ENCODE measurements at regions not wholly inside any gene's neighbourhood (a gene's known extent, or its start where the extent isn't known, plus 50 kb on each side); places are given as distances from the start of the nearest gene placed in this dataset.

DNA sequence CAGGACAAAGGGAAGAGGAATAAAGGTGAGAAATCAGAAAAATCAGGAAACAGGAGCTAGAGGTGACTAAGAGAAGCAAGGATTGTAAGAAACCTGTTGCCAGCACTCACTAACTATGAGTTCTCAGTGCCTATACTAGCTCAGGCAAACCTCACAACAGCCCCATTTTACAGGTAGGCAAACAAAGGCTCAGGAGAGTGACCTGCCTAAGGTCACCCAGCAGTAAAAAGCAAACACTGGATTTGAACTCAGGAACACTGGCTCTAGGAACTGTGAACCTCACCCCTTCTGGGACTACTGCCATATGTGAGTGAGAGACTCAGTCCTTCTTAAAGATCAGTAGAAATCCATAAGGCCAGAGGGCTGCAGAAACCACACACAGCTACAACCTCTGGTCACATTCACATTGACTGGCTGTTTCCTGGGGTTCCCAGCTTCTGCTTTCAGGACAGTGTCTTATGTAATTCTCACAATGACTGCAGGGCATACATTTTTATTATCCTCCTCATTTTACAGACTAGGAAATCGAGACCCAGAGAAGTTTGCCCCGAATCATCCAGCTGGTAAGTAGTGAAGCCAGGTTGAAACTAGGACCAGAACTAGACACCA is 80.7 kb upstream of the MAFB start:
- H3K4me3 ChIP-seq (ENCODE audit: insufficient read depth in 1 of 2, low read depth in 1 of 2, low read length in 2 of 2) = no peak overlapping the region
- DNase-seq = no peak
- H2AFZ ChIP-seq (ENCODE audit: low read depth, low read length) = no peak overlapping the region
- no peak overlapping the region for H3K18ac ChIP-seq (ENCODE audit: low read depth in 1 of 2, low read length in 2 of 2)
- H3K4me2 ChIP-seq (ENCODE audit: low read length, poor library complexity, severe bottlenecking) = no peak overlapping the region
- H3K9me3 ChIP-seq (ENCODE audit: control insufficient read depth, low read length) = no peaks in the 10 kb centered on the region
- H3K27me3 ChIP-seq (ENCODE audit: control insufficient read depth in 1 of 2, insufficient read depth in 1 of 2, low read length in 2 of 2) = peaks cover 5 to 17% of the 10 kb centered on the region in 2 experiments
- H2BK15ac ChIP-seq (ENCODE audit: low read depth, poor library complexity, severe bottlenecking) = no peak overlapping the region
- H3K9ac ChIP-seq (ENCODE audit: low read length) = no peak overlapping the region
- H3K4me1 ChIP-seq (ENCODE audit: control insufficient read depth, insufficient read depth, low read depth, low read length) = no peaks in the 10 kb centered on the region
- H3K36me3 ChIP-seq (ENCODE audit: control insufficient read depth in 1 of 2, insufficient read depth in 2 of 2, low read depth in 1 of 2, low read length in 2 of 2) = no peaks in the 10 kb centered on the region
- H3K27ac ChIP-seq (ENCODE audit: low read length, poor library complexity, severe bottlenecking) = no peak overlapping the region
- H3K79me1 ChIP-seq (replicated peaks; ENCODE audit: low read length, poor library complexity, severe bottlenecking) = no peaks in the 10 kb centered on the region
- 92% methylated on average over 2 of the region's 2 CpGs for WGBS
- no peak overlapping the region for H2BK5ac ChIP-seq (ENCODE audit: low read depth, low read length, poor library complexity, severe bottlenecking)
- H3K23ac ChIP-seq (ENCODE audit: low read length in 2 of 2) = no peak overlapping the region
- no peak overlapping the region for H2BK12ac ChIP-seq (ENCODE audit: low read length in 2 of 2)
- H2BK120ac ChIP-seq (ENCODE audit: low read depth, low read length) = no peak overlapping the region
- H4K91ac ChIP-seq (ENCODE audit: low read length) = no peak overlapping the region
- no peak overlapping the region for H2AK5ac ChIP-seq (ENCODE audit: low read length, severe bottlenecking)
- H3K4ac ChIP-seq (ENCODE audit: low read depth in 1 of 2, low read length in 2 of 2) = no peak overlapping the region
- no peak overlapping the region for H3K14ac ChIP-seq (ENCODE audit: low read length in 2 of 2)
- no peak overlapping the region for H4K8ac ChIP-seq (ENCODE audit: low read length)

DNA sequence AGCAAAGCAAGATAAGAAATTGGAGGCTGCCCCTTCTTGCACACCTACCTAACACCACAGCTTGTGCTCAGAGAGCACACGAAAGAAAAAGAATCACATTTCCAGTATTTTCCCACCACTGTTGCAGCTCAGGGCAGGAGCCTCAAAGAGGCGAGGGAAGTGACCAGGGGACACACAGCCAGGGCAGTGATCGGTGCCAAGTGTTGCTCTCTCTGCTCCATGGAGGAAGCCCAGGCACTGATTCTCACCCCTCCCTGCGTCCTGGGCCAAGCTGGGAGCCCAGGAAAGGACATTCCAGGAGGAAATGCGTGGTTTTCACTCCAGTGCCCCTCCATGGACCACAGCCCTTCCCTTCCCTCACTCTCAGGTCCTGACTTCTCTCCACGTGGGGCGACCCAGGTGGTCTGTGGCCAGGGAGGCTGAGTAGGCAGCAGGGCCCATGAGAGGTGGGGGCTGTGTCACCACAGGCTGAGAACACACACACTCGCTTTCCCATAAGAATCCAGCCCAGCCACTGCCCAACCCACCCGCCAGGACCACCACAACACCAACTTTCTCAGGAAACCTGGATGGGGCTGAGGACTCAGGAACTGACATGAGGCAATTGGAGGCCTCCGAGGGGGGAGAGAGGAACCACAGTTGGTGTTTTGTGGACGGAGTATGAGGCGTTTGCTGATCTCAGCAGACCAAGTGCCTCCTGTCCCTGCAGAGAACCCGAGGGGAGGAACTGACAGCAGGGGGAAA is 81.7 kb upstream of the MAFB start:
- no peaks in the 10 kb centered on the region for H3K79me1 ChIP-seq (replicated peaks; ENCODE audit: low read length, poor library complexity, severe bottlenecking)
- no peak overlapping the region for H3K9ac ChIP-seq (ENCODE audit: low read length)
- H3K4me1 ChIP-seq (ENCODE audit: control insufficient read depth, insufficient read depth, low read depth, low read length) = no peaks in the 10 kb centered on the region
- no peak overlapping the region for H2BK12ac ChIP-seq (ENCODE audit: low read length in 2 of 2)
- H3K9me3 ChIP-seq (ENCODE audit: control insufficient read depth, low read length) = no peaks in the 10 kb centered on the region
- H3K4me2 ChIP-seq (ENCODE audit: low read length, poor library complexity, severe bottlenecking) = no peak overlapping the region
- no peak overlapping the region for H3K14ac ChIP-seq (ENCODE audit: low read length in 2 of 2)
- no peak overlapping the region for H3K4me3 ChIP-seq (ENCODE audit: insufficient read depth in 1 of 2, low read depth in 1 of 2, low read length in 2 of 2)
- no peak overlapping the region for H2BK120ac ChIP-seq (ENCODE audit: low read depth, low read length)
- H3K18ac ChIP-seq (ENCODE audit: low read depth in 1 of 2, low read length in 2 of 2) = no peak overlapping the region
- no peak overlapping the region for H2BK5ac ChIP-seq (ENCODE audit: low read depth, low read length, poor library complexity, severe bottlenecking)
- DNase-seq = no peak
- peaks cover 5 to 17% of the 10 kb centered on the region in 2 experiments for H3K27me3 ChIP-seq (ENCODE audit: control insufficient read depth in 1 of 2, insufficient read depth in 1 of 2, low read length in 2 of 2)
- no peak overlapping the region for H4K8ac ChIP-seq (ENCODE audit: low read length)
- no peak overlapping the region for H3K4ac ChIP-seq (ENCODE audit: low read depth in 1 of 2, low read length in 2 of 2)
- no peak overlapping the region for H2AK5ac ChIP-seq (ENCODE audit: low read length, severe bottlenecking)
- no peak overlapping the region for H4K91ac ChIP-seq (ENCODE audit: low read length)
- no peak overlapping the region for H2BK15ac ChIP-seq (ENCODE audit: low read depth, poor library complexity, severe bottlenecking)
- H3K27ac ChIP-seq (ENCODE audit: low read length, poor library complexity, severe bottlenecking) = no peak overlapping the region
- WGBS = 82% methylated on average over 8 of the region's 13 CpGs
- H3K23ac ChIP-seq (ENCODE audit: low read length in 2 of 2) = no peak overlapping the region
- no peak overlapping the region for H2AFZ ChIP-seq (ENCODE audit: low read depth, low read length)
- H3K36me3 ChIP-seq (ENCODE audit: control insufficient read depth in 1 of 2, insufficient read depth in 2 of 2, low read depth in 1 of 2, low read length in 2 of 2) = no peaks in the 10 kb centered on the region

DNA sequence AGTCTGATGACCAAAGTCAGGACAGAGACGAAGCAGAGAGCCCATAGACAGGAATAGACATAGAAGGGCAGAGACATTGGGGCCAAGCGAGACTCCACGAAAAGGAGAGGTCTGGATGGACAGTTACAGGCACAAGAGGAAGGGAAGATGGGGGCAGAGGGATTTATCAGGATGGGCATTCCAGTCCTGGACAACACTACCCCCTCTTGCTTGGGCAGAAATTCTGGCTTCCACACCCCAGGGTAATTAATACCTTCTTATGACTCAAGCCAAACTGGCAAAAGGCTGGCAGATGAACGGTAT is 82.2 kb upstream of the MAFB start:
- Histone ChIP-seq H3K79me1 (replicated peaks; ENCODE audit: low read length, poor library complexity, severe bottlenecking) (no peaks in the 10 kb centered on the region), H2AK5ac (ENCODE audit: low read length, severe bottlenecking) (no peak overlapping the region), H3K14ac (ENCODE audit: low read length in 2 of 2) (no peak overlapping the region), H2BK120ac (ENCODE audit: low read depth, low read length) (no peak overlapping the region), H3K4me3 (ENCODE audit: insufficient read depth in 1 of 2, low read depth in 1 of 2, low read length in 2 of 2) (no peak overlapping the region), H3K9ac (ENCODE audit: low read length) (no peak overlapping the region), H3K4me1 (ENCODE audit: control insufficient read depth, insufficient read depth, low read depth, low read length) (no peaks in the 10 kb centered on the region), H3K4me2 (ENCODE audit: low read length, poor library complexity, severe bottlenecking) (no peak overlapping the region), H3K27ac (ENCODE audit: low read length, poor library complexity, severe bottlenecking) (no peak overlapping the region), H4K8ac (ENCODE audit: low read length) (no peak overlapping the region), H3K9me3 (ENCODE audit: control insufficient read depth, low read length) (no peaks in the 10 kb centered on the region), H2BK12ac (ENCODE audit: low read length in 2 of 2) (no peak overlapping the region), H3K4ac (ENCODE audit: low read depth in 1 of 2, low read length in 2 of 2) (no peak overlapping the region), H2AFZ (ENCODE audit: low read depth, low read length) (no peak overlapping the region), H2BK5ac (ENCODE audit: low read depth, low read length, poor library complexity, severe bottlenecking) (no peak overlapping the region), H2BK15ac (ENCODE audit: low read depth, poor library complexity, severe bottlenecking) (no peak overlapping the region), H3K27me3 (ENCODE audit: control insufficient read depth in 1 of 2, insufficient read depth in 1 of 2, low read length in 2 of 2) (peaks cover 5 to 17% of the 10 kb centered on the region in 2 experiments), H3K23ac (ENCODE audit: low read length in 2 of 2) (no peak overlapping the region), H3K18ac (ENCODE audit: low read depth in 1 of 2, low read length in 2 of 2) (no peak overlapping the region), H3K36me3 (ENCODE audit: control insufficient read depth in 1 of 2, insufficient read depth in 2 of 2, low read depth in 1 of 2, low read length in 2 of 2) (no peaks in the 10 kb centered on the region), H4K91ac (ENCODE audit: low read length) (no peak overlapping the region)
- WGBS = 80% methylated on average over 4 of the region's 4 CpGs
- no peak for DNase-seq

DNA sequence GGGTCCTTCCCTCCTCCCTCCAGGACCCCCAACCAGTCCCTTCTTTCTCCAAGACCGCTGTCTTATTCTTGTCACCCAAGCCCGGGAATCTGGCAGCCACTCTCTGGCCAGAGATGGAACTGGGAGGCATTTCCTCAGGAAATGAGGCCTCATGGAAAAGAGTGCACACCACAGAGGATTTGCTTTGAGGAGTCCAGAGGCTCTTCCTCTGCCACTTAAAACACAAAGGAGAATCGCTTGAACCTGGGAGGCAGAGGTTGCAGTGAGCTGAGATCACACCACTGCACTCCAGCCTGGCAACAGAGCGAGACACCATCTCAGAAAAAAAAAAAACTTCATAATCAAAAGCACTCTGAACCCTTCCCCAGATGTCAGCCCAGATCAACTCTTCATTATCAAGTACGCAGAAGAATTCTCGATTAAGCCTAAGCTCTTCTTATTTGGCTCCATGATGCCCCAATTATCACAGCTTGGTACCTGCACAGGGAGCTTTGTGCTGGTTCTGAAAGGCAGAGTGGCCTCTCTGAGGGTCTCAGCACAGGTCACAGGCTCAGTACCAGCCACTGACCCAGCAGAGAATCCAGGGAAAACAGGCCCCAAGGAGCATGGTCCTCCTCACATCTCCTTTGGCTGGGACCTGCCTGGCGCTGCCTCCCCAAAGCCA is 82.9 kb upstream of the MAFB start:
- Histone ChIP-seq H3K4me1 (ENCODE audit: control insufficient read depth, insufficient read depth, low read depth, low read length) (no peaks in the 10 kb centered on the region), H2BK12ac (ENCODE audit: low read length in 2 of 2) (no peak overlapping the region), H3K36me3 (ENCODE audit: control insufficient read depth in 1 of 2, insufficient read depth in 2 of 2, low read depth in 1 of 2, low read length in 2 of 2) (no peaks in the 10 kb centered on the region), H3K23ac (ENCODE audit: low read length in 2 of 2) (no peak overlapping the region), H3K9me3 (ENCODE audit: control insufficient read depth, low read length) (no peaks in the 10 kb centered on the region), H2BK5ac (ENCODE audit: low read depth, low read length, poor library complexity, severe bottlenecking) (no peak overlapping the region), H2BK120ac (ENCODE audit: low read depth, low read length) (no peak overlapping the region), H4K8ac (ENCODE audit: low read length) (no peak overlapping the region), H3K4me3 (ENCODE audit: insufficient read depth in 1 of 2, low read depth in 1 of 2, low read length in 2 of 2) (no peak overlapping the region), H4K91ac (ENCODE audit: low read length) (no peak overlapping the region), H2BK15ac (ENCODE audit: low read depth, poor library complexity, severe bottlenecking) (no peak overlapping the region), H3K18ac (ENCODE audit: low read depth in 1 of 2, low read length in 2 of 2) (no peak overlapping the region), H2AFZ (ENCODE audit: low read depth, low read length) (no peak overlapping the region), H3K14ac (ENCODE audit: low read length in 2 of 2) (no peak overlapping the region), H2AK5ac (ENCODE audit: low read length, severe bottlenecking) (no peak overlapping the region), H3K27me3 (ENCODE audit: control insufficient read depth in 1 of 2, insufficient read depth in 1 of 2, low read length in 2 of 2) (peaks cover 5 to 17% of the 10 kb centered on the region in 2 experiments), H3K27ac (ENCODE audit: low read length, poor library complexity, severe bottlenecking) (no peak overlapping the region), H3K4ac (ENCODE audit: low read depth in 1 of 2, low read length in 2 of 2) (no peak overlapping the region), H3K9ac (ENCODE audit: low read length) (no peak overlapping the region), H3K4me2 (ENCODE audit: low read length, poor library complexity, severe bottlenecking) (no peak overlapping the region), H3K79me1 (replicated peaks; ENCODE audit: low read length, poor library complexity, severe bottlenecking) (no peaks in the 10 kb centered on the region)
- DNase-seq = no peak
- 80% methylated on average over 7 of the region's 7 CpGs for WGBS

Measured in mesenchymal stem cell (in vitro differentiated cells and primary cell).